H1 (cell line): ENCODE measurements at regions not wholly inside any gene's neighbourhood (a gene's known extent, or its start where the extent isn't known, plus 50 kb on each side); places are given as distances from the start of the nearest gene placed in this dataset.

Experiments
- CTCF ChIA-PET: fragments of 300-600 bp; sonication (Branson Sonifier 250); formaldehyde crosslinking; loops from one replicate; lab custom pipeline; 2021; ENCODE audit not compliant: partially characterized antibody; lab: Charles Lee
- POLR2A ChIA-PET: fragments of 300-600 bp; sonication (Branson Sonifier 250); formaldehyde crosslinking; loops from one replicate; lab custom pipeline; 2021; ENCODE audit warnings: inconsistent platforms; ENCODE audit not compliant: partially characterized antibody; lab: Charles Lee
- DNase-seq, 2 experiments: peaks; one replicate each; pipeline versions ENCODE4 v3.0.0 to v3.0.0-alpha.2; 2010 to 2022; ENCODE audit warnings: low spot score in 2 of 2, low read depth in 1 of 2, mixed read lengths in 1 of 2
- FAIRE-seq: peaks from 2 replicates; lab custom pipeline; 2011; peaks lifted over from hg19 to GRCh38; lab: Jason Lieb, UNC
- H2AFZ ChIP-seq: 2 replicates; pipeline ENCODE4 v1.8.1; 2012; ENCODE audit warnings: low read length, inconsistent platforms
- H2AK5ac ChIP-seq: 2 replicates; pipeline ENCODE4 v1.6.1; 2013; ENCODE audit warnings: low read depth, low read length
- H2BK120ac ChIP-seq: replicated peaks from 2 replicates; pipeline ENCODE3; 2013; ENCODE audit warnings: low read depth, low read length, inconsistent platforms
- H2BK12ac ChIP-seq: 2 replicates; pipeline ENCODE4 v1.6.1; 2013; ENCODE audit warnings: low read depth, low read length
- H2BK15ac ChIP-seq: 2 replicates; pipeline ENCODE4 v1.6.1; 2013; ENCODE audit warnings: low read length
- H2BK20ac ChIP-seq: 2 replicates; pipeline ENCODE4 v1.6.1; 2013; ENCODE audit warnings: low read length
- H2BK5ac ChIP-seq: 2 replicates; pipeline ENCODE4 v1.6.1; 2013; ENCODE audit warnings: low read depth, low read length
- H3K14ac ChIP-seq: 2 replicates; pipeline ENCODE4 v1.6.1; 2013; ENCODE audit warnings: inconsistent platforms; ENCODE audit not compliant: insufficient read length
- H3K18ac ChIP-seq: 2 replicates; pipeline ENCODE4 v1.6.1; 2013; ENCODE audit warnings: low read length; ENCODE audit errors: extremely low read depth
- H3K23ac ChIP-seq: 2 replicates; pipeline ENCODE4 v1.6.1; 2013; ENCODE audit warnings: inconsistent platforms; ENCODE audit not compliant: insufficient read length
- H3K23me2 ChIP-seq: 2 replicates; pipeline ENCODE4 v1.6.1; 2013; ENCODE audit warnings: low read depth, low read length
- H3K27ac ChIP-seq: 2 replicates; pipeline ENCODE4 v1.6.1; 2011; ENCODE audit warnings: low read depth, low read length, inconsistent platforms
- H3K27me3 ChIP-seq, 4 experiments: replicated peaks in 1 of 4; 1 replicate in 1 of 4; 2 replicates in 3 of 4; pipeline versions ENCODE4 v1.6.1 to v1.8.1; 2011 to 2013; ENCODE audit warnings: low read length in 3 of 4, mild to moderate bottlenecking in 3 of 4, inconsistent platforms in 2 of 4, mixed read lengths in 2 of 4, moderate library complexity in 1 of 4; ENCODE audit not compliant: control insufficient read depth in 3 of 4, insufficient read depth in 3 of 4; ENCODE audit errors: extremely low read depth in 1 of 4
- H3K36me3 ChIP-seq, 4 experiments: 2 replicates each; pipeline versions ENCODE4 v1.6.1 to v1.8.1; 2011 to 2013; ENCODE audit warnings: mild to moderate bottlenecking in 4 of 4, low read length in 3 of 4, moderate library complexity in 2 of 4, control low read depth in 1 of 4, inconsistent platforms in 1 of 4; ENCODE audit not compliant: insufficient read depth in 4 of 4, control insufficient read depth in 2 of 4
- H3K4ac ChIP-seq: replicated peaks from 2 replicates; pipeline ENCODE3; 2013; ENCODE audit warnings: low read length, low read depth, mixed read lengths, inconsistent platforms; ENCODE audit not compliant: insufficient read length
- H3K4me1 ChIP-seq, 4 experiments: replicated peaks in 1 of 4; 1 replicate in 1 of 4; 2 replicates in 3 of 4; pipeline versions ENCODE4 v1.6.1 to v1.8.1; 2011 to 2013; ENCODE audit warnings: low read length in 3 of 4, inconsistent platforms in 2 of 4, mixed read lengths in 1 of 4; ENCODE audit not compliant: insufficient read depth in 4 of 4, control insufficient read depth in 3 of 4
- H3K4me2 ChIP-seq, 2 experiments: 2 replicates each; pipeline versions ENCODE4 v1.6.1 to v1.8.1; 2011 to 2013; ENCODE audit warnings: low read depth in 2 of 2, low read length in 2 of 2, control low read depth in 1 of 2, inconsistent platforms in 1 of 2, mild to moderate bottlenecking in 1 of 2; ENCODE audit not compliant: insufficient read depth in 1 of 2
- H3K4me3 ChIP-seq, 4 experiments: fragments of 200-600, 300-600 bp in 1 of 4; sonication (generic), shearing (Covaris generic), sonication (Bioruptor Twin) in 1 of 4; 2 replicates each; pipeline versions ENCODE4 v1.5.1 to v1.8.1; 2011 to 2016; ENCODE audit warnings: low read length in 4 of 4, low read depth in 3 of 4, control low read depth in 2 of 4, inconsistent platforms in 2 of 4, mild to moderate bottlenecking in 2 of 4, mixed read lengths in 1 of 4, moderate library complexity in 1 of 4; ENCODE audit not compliant: insufficient read depth in 2 of 4; ENCODE audit errors: extremely low read depth in 1 of 4
- H3K56ac ChIP-seq: replicated peaks from 2 replicates; pipeline ENCODE3; 2013; ENCODE audit warnings: low read depth, mild to moderate bottlenecking, mixed read lengths, low read length, inconsistent platforms; ENCODE audit not compliant: insufficient read length
- H3K79me1 ChIP-seq: 2 replicates; pipeline ENCODE4 v1.6.1; 2013; ENCODE audit warnings: low read depth, low read length, control low read depth
- H3K79me2 ChIP-seq, 2 experiments: 2 replicates each; pipeline versions ENCODE4 v1.6.1 to v1.8.1; 2012 to 2013; ENCODE audit warnings: low read length in 2 of 2, mild to moderate bottlenecking in 2 of 2, inconsistent platforms in 1 of 2; ENCODE audit not compliant: insufficient read depth in 2 of 2, control insufficient read depth in 1 of 2
- H3K9ac ChIP-seq, 4 experiments: replicated peaks in 1 of 4; 1 replicate in 1 of 4; 2 replicates in 3 of 4; pipeline versions ENCODE4 v1.6.1 to v1.8.1; 2011 to 2013; ENCODE audit warnings: low read depth in 3 of 4, low read length in 3 of 4, control low read depth in 2 of 4, mild to moderate bottlenecking in 2 of 4, moderate library complexity in 2 of 4, inconsistent platforms in 1 of 4; ENCODE audit errors: extremely low read depth in 1 of 4
- H3K9me3 ChIP-seq, 2 experiments: 2 replicates each; pipeline versions ENCODE4 v1.6.1 to v1.8.1; 2012 to 2013; ENCODE audit warnings: mild to moderate bottlenecking in 2 of 2, moderate library complexity in 2 of 2, control low read depth in 1 of 2, inconsistent platforms in 1 of 2, low read depth in 1 of 2, low read length in 1 of 2, mixed read lengths in 1 of 2; ENCODE audit not compliant: insufficient read depth in 2 of 2
- H4K20me1 ChIP-seq, 2 experiments: replicated peaks in 1 of 2; 2 replicates each; pipeline versions ENCODE3 to v1.8.1; 2011 to 2013; ENCODE audit warnings: inconsistent platforms in 2 of 2, low read length in 2 of 2, mild to moderate bottlenecking in 1 of 2; ENCODE audit not compliant: insufficient read depth in 2 of 2, control insufficient read depth in 1 of 2
- H4K5ac ChIP-seq: 2 replicates; pipeline ENCODE4 v1.6.1; 2013; ENCODE audit warnings: low read length, low read depth, mixed read lengths, inconsistent platforms; ENCODE audit not compliant: insufficient read length
- H4K8ac ChIP-seq: 2 replicates; pipeline ENCODE4 v1.8.0; 2013; ENCODE audit warnings: mild to moderate bottlenecking, moderate library complexity, low read length, inconsistent platforms; ENCODE audit not compliant: insufficient read depth; ENCODE audit errors: extremely low read depth
- H4K91ac ChIP-seq: replicated peaks from 2 replicates; pipeline ENCODE3; 2013; ENCODE audit warnings: low read length, mixed read lengths, inconsistent platforms; ENCODE audit not compliant: insufficient read length
- KDM4A ChIP-seq: IDR thresholded peaks from one replicate; pipeline ENCODE4 v1.7.1; 2012; ENCODE audit warnings: low read depth, mild to moderate bottlenecking, moderate library complexity, low read length, inconsistent platforms; ENCODE audit not compliant: severe bottlenecking
- MAFK ChIP-seq: IDR thresholded peaks from 2 replicates; pipeline ENCODE4 v1.6.1; 2012; ENCODE audit warnings: low read depth, mild to moderate bottlenecking, improper control_type of control experiment, low read length
- SAP30 ChIP-seq: fragments of 300-600 bp; sonication (generic); IDR thresholded peaks from 2 replicates; pipeline ENCODE4 v1.7.1; 2012; ENCODE audit warnings: low read length, moderate library complexity, mild to moderate bottlenecking, inconsistent platforms; ENCODE audit not compliant: insufficient read depth, insufficient replicate concordance
- SIN3A ChIP-seq, 2 experiments: IDR thresholded peaks in 1 of 2; conservative IDR thresholded peaks in 1 of 2; 2 replicates each; pipeline ENCODE4 v1.6.1; 2011 to 2012; ENCODE audit warnings: low read length in 2 of 2, improper control_type of control experiment in 1 of 2, low read depth in 1 of 2, mild to moderate bottlenecking in 1 of 2
- TBP ChIP-seq: IDR thresholded peaks from 2 replicates; pipeline ENCODE4 v1.6.1; 2011; ENCODE audit warnings: low read depth, low read length, improper control_type of control experiment
- YY1 ChIP-seq: IDR thresholded peaks from 2 replicates; pipeline ENCODE4 v1.6.1; 2011; ENCODE audit warnings: low read depth, mild to moderate bottlenecking, low read length
- WGBS, 2 experiments: shearing (Covaris generic) in 1 of 2; methylation state at CpG; one replicate each; pipeline versions ENCODE4 v1.1.6 to v1.1.7; 2013 to 2015; ENCODE audit warnings: low lambda C conversion rate in 2 of 2, mixed read lengths in 2 of 2, inconsistent platforms in 1 of 2, low coverage in 1 of 2, missing lambda C conversion rate in 1 of 2; ENCODE audit not compliant: insufficient replicate concordance in 2 of 2, insufficient coverage in 1 of 2, insufficient read length in 1 of 2; ENCODE audit errors: extremely low coverage in 1 of 2, missing lambda C conversion rate in 1 of 2; 5-methylcytosine and 5-hydroxymethylcytosine counted together
- TF ChIP-seq, protein P1 (sequence below): IDR thresholded peaks from 2 replicates; pipeline ENCODE4 v1.6.1; 2012; ENCODE audit warnings: low read length, inconsistent platforms
- TF ChIP-seq, protein P2 (sequence below): IDR thresholded peaks from 2 replicates; pipeline ENCODE4 v1.6.1; 2011; ENCODE audit warnings: low read depth, mild to moderate bottlenecking, low read length; ENCODE audit not compliant: insufficient read depth

DNA sequence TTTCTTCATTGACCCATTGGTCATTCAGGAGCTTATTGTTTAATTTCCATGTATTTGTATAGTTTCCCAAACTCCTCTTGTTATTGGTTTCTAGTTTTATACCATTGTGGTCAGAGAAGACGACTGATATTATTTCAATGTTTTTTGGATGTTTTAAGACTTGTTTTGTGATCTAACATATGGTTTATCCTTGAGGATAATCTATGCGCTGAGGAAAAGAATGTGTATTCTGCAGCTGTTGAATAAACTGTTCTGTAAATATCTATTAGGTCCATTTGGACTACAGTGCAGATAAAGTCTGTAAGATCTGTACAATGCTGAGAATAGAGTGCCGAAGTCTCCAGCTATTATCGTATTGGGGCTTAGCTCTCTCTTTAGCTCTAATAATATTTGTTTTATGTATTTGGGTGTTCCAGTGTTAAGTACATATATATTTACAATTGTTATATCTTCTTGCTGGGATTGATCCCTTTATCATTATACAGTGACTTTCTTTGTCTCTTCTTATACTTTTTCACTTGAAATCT, 223.3 kb upstream of the ZNF217 start:
- no peak overlapping the region for H3K4me3 ChIP-seq
- H3K9ac ChIP-seq: no peak overlapping the region
- H2BK5ac ChIP-seq: no peak overlapping the region
- no peak overlapping the region for H3K23ac ChIP-seq
- no peak overlapping the region for H4K91ac ChIP-seq
- H2BK15ac ChIP-seq: no peak overlapping the region
- no peak overlapping the region for H2BK120ac ChIP-seq
- 0 out of 7 replicates have a peak, but pooled peaks cover 0 to 3% (median 0%) of the 10 kb centered on the region in 4 experiments for H3K4me1 ChIP-seq
- no peak overlapping the region for H3K56ac ChIP-seq
- H4K8ac ChIP-seq: no peak overlapping the region
- no peaks in the 10 kb centered on the region for H4K20me1 ChIP-seq
- no peaks in the 10 kb centered on the region for H3K79me1 ChIP-seq
- no peak for DNase-seq
- H3K4me2 ChIP-seq: no peak overlapping the region
- H3K79me2 ChIP-seq: no peaks in the 10 kb centered on the region
- no peaks in the 10 kb centered on the region for H3K27me3 ChIP-seq
- ChIA-PET CTCF (no interaction called here), POLR2A (interaction anchor here (0.9 kb wide), 1 partner anchor 10 kb away, joined by 3 read pairs; no protein-coding TSS in a partner anchor)
- 96% methylated on average over 4 of the region's 4 CpGs; no CpG with 5 or more reads in 1 of the 2 experiments for WGBS, 2 experiments
- H2BK20ac ChIP-seq: no peak overlapping the region
- no peaks in the 10 kb centered on the region for H3K9me3 ChIP-seq
- no peak overlapping the region for H4K5ac ChIP-seq
- no peaks in the 10 kb centered on the region for H3K23me2 ChIP-seq
- H3K36me3 ChIP-seq: no peaks in the 10 kb centered on the region
- H2AFZ ChIP-seq: no peak overlapping the region
- no peak overlapping the region for H3K18ac ChIP-seq
- no peak overlapping the region for H3K27ac ChIP-seq
- H3K4ac ChIP-seq: no peak overlapping the region
- no peak overlapping the region for H2BK12ac ChIP-seq
- H2AK5ac ChIP-seq: no peak overlapping the region
- no peak for FAIRE-seq
- no peak overlapping the region for H3K14ac ChIP-seq
- TF ChIP-seq SIN3A (conservative IDR thresholded peaks at IDR 0.05 in 1 of 2, IDR thresholded peaks at IDR 0.05 in 1 of 2; ENCODE audit: low read depth in 1 of 2, low read length in 2 of 2) (no peak), TBP (no peak), KDM4A (no peak), YY1 (no peak), MAFK (no peak), SAP30 (no peak)
- TF ChIP-seq, protein P1, sequence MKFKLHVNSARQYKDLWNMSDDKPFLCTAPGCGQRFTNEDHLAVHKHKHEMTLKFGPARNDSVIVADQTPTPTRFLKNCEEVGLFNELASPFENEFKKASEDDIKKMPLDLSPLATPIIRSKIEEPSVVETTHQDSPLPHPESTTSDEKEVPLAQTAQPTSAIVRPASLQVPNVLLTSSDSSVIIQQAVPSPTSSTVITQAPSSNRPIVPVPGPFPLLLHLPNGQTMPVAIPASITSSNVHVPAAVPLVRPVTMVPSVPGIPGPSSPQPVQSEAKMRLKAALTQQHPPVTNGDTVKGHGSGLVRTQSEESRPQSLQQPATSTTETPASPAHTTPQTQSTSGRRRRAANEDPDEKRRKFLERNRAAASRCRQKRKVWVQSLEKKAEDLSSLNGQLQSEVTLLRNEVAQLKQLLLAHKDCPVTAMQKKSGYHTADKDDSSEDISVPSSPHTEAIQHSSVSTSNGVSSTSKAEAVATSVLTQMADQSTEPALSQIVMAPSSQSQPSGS: no peak
- TF ChIP-seq, protein P2, sequence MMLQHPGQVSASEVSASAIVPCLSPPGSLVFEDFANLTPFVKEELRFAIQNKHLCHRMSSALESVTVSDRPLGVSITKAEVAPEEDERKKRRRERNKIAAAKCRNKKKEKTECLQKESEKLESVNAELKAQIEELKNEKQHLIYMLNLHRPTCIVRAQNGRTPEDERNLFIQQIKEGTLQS: no peak
